GM21381 (cell line): ENCODE measurements at regions not wholly inside any gene's neighbourhood (a gene's known extent, or its start where the extent isn't known, plus 50 kb on each side); places are given as distances from the start of the nearest gene placed in this dataset.

Experiments used
- ATAC-seq: cut with Tn5 transposase; IDR thresholded peaks from one replicate; pipeline ENCODE4 v1.9.1; 2021; ENCODE audit warnings: mild to moderate bottlenecking, moderate library complexity; ENCODE audit not compliant: unreplicated experiment

GRCh38 chr7:84506151-84506550, 311.6 kb upstream of the SEMA3A start:
- no peak for ATAC-seq

GRCh38 chr7:84502239-84502638, 307.6 kb upstream of the SEMA3A start:
- ATAC-seq, result no peak

GRCh38 chr7:84497873-84498272, 303.3 kb upstream of the SEMA3A start:
- no peak for ATAC-seq

GRCh38 chr7:84495128-84495527, 300.5 kb upstream of the SEMA3A start:
- no peak for ATAC-seq

GRCh38 chr7:84492098-84493034, 297.8 kb upstream of the SEMA3A start:
- no peak for ATAC-seq

GRCh38 chr7:84490661-84491060, 296.1 kb upstream of the SEMA3A start:
- no peak for ATAC-seq

GRCh38 chr7:84484502-84485079, 290.0 kb upstream of the SEMA3A start:
- ATAC-seq, result no peak

GRCh38 chr7:84482476-84482875, 287.9 kb upstream of the SEMA3A start:
- no peak for ATAC-seq

- ATAC-seq, result no peak
Measured at GRCh38 chr7:84479059-84479458, 284.5 kb upstream of the SEMA3A start.

- no peak for ATAC-seq
Measured at GRCh38 chr7:84477786-84478478, 283.3 kb upstream of the SEMA3A start.

- no peak for ATAC-seq
Measured at GRCh38 chr7:84474436-84474835, 279.8 kb upstream of the SEMA3A start.

GRCh38 chr7:84471576-84471975, 277.0 kb upstream of the SEMA3A start:
- ATAC-seq, result no peak

GRCh38 chr7:84469034-84469433, 274.4 kb upstream of the SEMA3A start:
- ATAC-seq, result no peak

GRCh38 chr7:84462259-84462658, 267.7 kb upstream of the SEMA3A start:
- no peak for ATAC-seq

- ATAC-seq, result no peak
Measured at GRCh38 chr7:84461093-84461492, 266.5 kb upstream of the SEMA3A start.

GRCh38 chr7:84455788-84456187, 261.2 kb upstream of the SEMA3A start:
- no peak for ATAC-seq

- ATAC-seq, result no peak
Measured at GRCh38 chr7:84454174-84454959, 259.8 kb upstream of the SEMA3A start.

GRCh38 chr7:84452618-84453017, 258.0 kb upstream of the SEMA3A start:
- ATAC-seq, result no peak

GRCh38 chr7:84450772-84451171, 256.2 kb upstream of the SEMA3A start:
- no peak for ATAC-seq

GRCh38 chr7:84447636-84448293, 253.2 kb upstream of the SEMA3A start:
- no peak for ATAC-seq
